IMR-90 (cell line): ENCODE measurements at regions not wholly inside any gene's neighbourhood (a gene's known extent, or its start where the extent isn't known, plus 50 kb on each side); places are given as distances from the start of the nearest gene placed in this dataset.
"Not testable (repeated sequence)": the region's sequence is repeated elsewhere in the genome, so short reads cannot be mapped to it uniquely, and the experiment has no call there.

Experiments
- ATAC-seq: fragments of 200-7000 bp; cut with Tn5 transposase; 2 replicates; pipeline ENCODE4 v1.9.1; 2020; ENCODE audit warnings: low read depth, mild to moderate bottlenecking, moderate library complexity
- BruUV-seq: library from RNA; stranded (reverse); fragments of 400-500 nt; replicated peaks from 2 replicates; lab custom pipeline; 2021; lab: Mats Ljungman, UMichigan
- CTCF ChIA-PET: fragments of 300-600 bp; formaldehyde crosslinking; extraction: SDS; loops from one replicate; lab custom pipeline; 2021; ENCODE audit warnings: antibody characterized with exemption; lab: Yijun Ruan, JAX
- POLR2A ChIA-PET: fragments of 300-600 bp; sonication (Branson Sonifier 250); formaldehyde crosslinking; loops from one replicate; lab custom pipeline; 2022; ENCODE audit warnings: antibody characterized with exemption; ENCODE audit not compliant: unreplicated experiment; lab: Charles Lee
- DNase-seq: peaks from one replicate; pipeline ENCODE4 v3.0.0; 2013
- H2AFZ ChIP-seq: replicated peaks from 2 replicates; pipeline ENCODE3; 2013; ENCODE audit warnings: low read length, mild to moderate bottlenecking; ENCODE audit not compliant: poor library complexity
- H2AK5ac ChIP-seq: 2 replicates; pipeline ENCODE4 v1.6.1; 2013; ENCODE audit warnings: low read depth, low read length, inconsistent platforms
- H2AK9ac ChIP-seq: replicated peaks from 2 replicates; pipeline ENCODE3; 2013; ENCODE audit warnings: mild to moderate bottlenecking, low read depth, low read length, moderate library complexity; ENCODE audit not compliant: poor library complexity
- H2BK120ac ChIP-seq: 2 replicates; pipeline ENCODE4 v1.6.1; 2013; ENCODE audit warnings: low read depth, low read length, inconsistent platforms
- H2BK15ac ChIP-seq: 3 replicates; pipeline ENCODE4 v1.6.1; 2013; ENCODE audit warnings: low read depth, low read length, inconsistent platforms
- H2BK20ac ChIP-seq: 2 replicates; pipeline ENCODE4 v1.6.1; 2013; ENCODE audit warnings: low read depth, mild to moderate bottlenecking, inconsistent platforms, low read length, moderate library complexity
- H2BK5ac ChIP-seq: 2 replicates; pipeline ENCODE4 v1.6.1; 2013; ENCODE audit warnings: mild to moderate bottlenecking, low read depth, low read length, inconsistent platforms; ENCODE audit not compliant: poor library complexity, severe bottlenecking
- H3K14ac ChIP-seq: replicated peaks from 2 replicates; pipeline ENCODE4 v1.6.1; 2013; ENCODE audit warnings: low read depth, low read length, inconsistent platforms
- H3K18ac ChIP-seq: 2 replicates; pipeline ENCODE4 v1.6.1; 2013; ENCODE audit warnings: low read depth, low read length, control low read depth
- H3K23ac ChIP-seq: 2 replicates; pipeline ENCODE4 v1.6.1; 2013; ENCODE audit warnings: low read depth, low read length, inconsistent platforms
- H3K27ac ChIP-seq: 2 replicates; pipeline ENCODE4 v1.5.1; 2013; ENCODE audit warnings: mild to moderate bottlenecking, control low read depth, low read length; ENCODE audit not compliant: insufficient read depth
- H3K27me3 ChIP-seq: 2 replicates; pipeline ENCODE4 v1.6.1; 2013; ENCODE audit warnings: low read length; ENCODE audit not compliant: control insufficient read depth, insufficient read depth
- H3K36me3 ChIP-seq: 2 replicates; pipeline ENCODE4 v1.6.1; 2013; ENCODE audit warnings: low read length, mixed read lengths; ENCODE audit not compliant: control insufficient read depth, insufficient read depth
- H3K4ac ChIP-seq: 2 replicates; pipeline ENCODE4 v1.6.1; 2013; ENCODE audit warnings: low read depth, low read length, inconsistent platforms
- H3K4me1 ChIP-seq: 2 replicates; pipeline ENCODE4 v1.6.1; 2013; ENCODE audit warnings: low read length, mixed read lengths; ENCODE audit not compliant: control insufficient read depth, insufficient read depth
- H3K4me2 ChIP-seq: 2 replicates; pipeline ENCODE4 v1.6.1; 2013; ENCODE audit warnings: low read depth, mild to moderate bottlenecking, control low read depth, low read length, moderate library complexity
- H3K4me3 ChIP-seq: 2 replicates; pipeline ENCODE4 v1.5.1; 2013; ENCODE audit warnings: low read depth, mild to moderate bottlenecking, control low read depth, low read length, moderate library complexity; ENCODE audit not compliant: insufficient read depth
- H3K56ac ChIP-seq: 2 replicates; pipeline ENCODE4 v1.6.1; 2013; ENCODE audit warnings: low read length, inconsistent platforms; ENCODE audit not compliant: insufficient read depth; ENCODE audit errors: extremely low read depth
- H3K79me1 ChIP-seq, 2 experiments: 2 replicates each; pipeline ENCODE4 v1.6.1; 2013; ENCODE audit warnings: low read length in 2 of 2, inconsistent platforms in 1 of 2, low read depth in 1 of 2
- H3K9ac ChIP-seq: 2 replicates; pipeline ENCODE4 v1.6.1; 2013; ENCODE audit warnings: low read depth, low read length, control low read depth
- H3K9me1 ChIP-seq: 2 replicates; pipeline ENCODE4 v1.6.1; 2013; ENCODE audit warnings: low read length, inconsistent platforms; ENCODE audit not compliant: insufficient read depth
- H3K9me3 ChIP-seq: 2 replicates; pipeline ENCODE4 v1.6.1; 2013; ENCODE audit warnings: low read length; ENCODE audit not compliant: control insufficient read depth, insufficient read depth
- H4K20me1 ChIP-seq: 2 replicates; pipeline ENCODE4 v1.6.1; 2013; ENCODE audit warnings: low read length, inconsistent platforms; ENCODE audit not compliant: insufficient read depth
- H4K5ac ChIP-seq: 2 replicates; pipeline ENCODE4 v1.6.1; 2013; ENCODE audit warnings: mild to moderate bottlenecking, low read depth, low read length, control low read depth
- H4K8ac ChIP-seq, 2 experiments: 2 replicates each; pipeline ENCODE4 v1.6.1; 2013; ENCODE audit warnings: low read depth in 2 of 2, low read length in 2 of 2, control low read depth in 1 of 2, inconsistent platforms in 1 of 2
- H4K91ac ChIP-seq: 2 replicates; pipeline ENCODE4 v1.6.1; 2013; ENCODE audit warnings: low read depth, low read length, inconsistent platforms; ENCODE audit not compliant: insufficient read depth
- WGBS, 2 experiments: methylation state at CpG; one replicate each; pipeline versions ENCODE4 v1.1.5 to v1.1.7; 2013; ENCODE audit warnings: missing lambda C conversion rate in 2 of 2; ENCODE audit not compliant: insufficient read length in 1 of 2; ENCODE audit errors: extremely low coverage in 2 of 2; 5-methylcytosine and 5-hydroxymethylcytosine counted together
- dilution Hi-C: fragments of 300-500 bp; cut with HindIII; formaldehyde crosslinking; loops from one replicate; pipeline ENCODE4 v1.14.3; 2018; ENCODE audit warnings: low sequenced_read_pairs; ENCODE audit not compliant: unreplicated experiment
- in situ Hi-C: fragments of 300-500 bp; cut with MboI; formaldehyde crosslinking; loops from 3 replicates; pipeline ENCODE4 v1.14.3; 2019; ENCODE audit warnings: low sequenced_read_pairs, inconsistent platforms, mixed read lengths
- intact Hi-C: fragments of 100-400 bp; cut with micrococcal nuclease; formaldehyde crosslinking; loops from 2 replicates; pipeline ENCODE4 v1.10.0; 2022

GRCh38 chr7:128579843-128580242 lies 92.2 kb upstream of the GARIN1A start:
- H4K91ac ChIP-seq, H4K5ac ChIP-seq, H2BK120ac ChIP-seq, dilution Hi-C loops, intact Hi-C loops, H3K9me1 ChIP-seq, H3K9me3 ChIP-seq, CTCF ChIA-PET, H2BK5ac ChIP-seq, H3K9ac ChIP-seq, H3K18ac ChIP-seq, H2AK9ac ChIP-seq, H3K56ac ChIP-seq, H2BK20ac ChIP-seq, H3K4me2 ChIP-seq, DNase-seq, H3K4me3 ChIP-seq, H3K14ac ChIP-seq, in situ Hi-C loops, H2AK5ac ChIP-seq, H3K27ac ChIP-seq, H3K4me1 ChIP-seq, H4K8ac ChIP-seq, H3K79me1 ChIP-seq, H3K27me3 ChIP-seq, ATAC-seq, H4K20me1 ChIP-seq, H3K4ac ChIP-seq, POLR2A ChIA-PET, H3K23ac ChIP-seq, BruUV-seq, H2BK15ac ChIP-seq, H2AFZ ChIP-seq: not testable (repeated sequence)
- no CpG with 5 or more reads among the region's 4 CpGs for WGBS, 2 experiments
- H3K36me3 ChIP-seq = peaks cover 11% of the 10 kb centered on the region
